NCI-H2196 (cell line): ENCODE measurements at regions not wholly inside any gene's neighbourhood (a gene's known extent, or its start where the extent isn't known, plus 50 kb on each side); places are given as distances from the start of the nearest gene placed in this dataset.

Source experiments
- DNase-seq: peaks from one replicate; lab custom pipeline; 2025; ENCODE audit not compliant: unreplicated experiment; lab: John Stamatoyannopoulos, UW

GRCh38 chr1:59220356-59220755, 76.5 kb upstream of the FGGY start:
- DNase-seq: no peak

- DNase-seq: no peak
Observed at GRCh38 chr1:59223198-59223597, 73.7 kb upstream of the FGGY start.

GRCh38 chr1:59223989-59224634, 72.8 kb upstream of the FGGY start:
- DNase-seq: no peak

GRCh38 chr1:59225594-59226316, 71.1 kb upstream of the FGGY start:
- DNase-seq: no peak

GRCh38 chr1:59229138-59229537, 67.8 kb upstream of the FGGY start:
- no peak for DNase-seq

- DNase-seq: no peak
Observed at GRCh38 chr1:59230622-59231021, 66.3 kb upstream of the FGGY start.

GRCh38 chr1:59232216-59232615, 64.7 kb upstream of the FGGY start:
- no peak for DNase-seq

GRCh38 chr1:59233444-59233843, 63.5 kb upstream of the FGGY start:
- DNase-seq: no peak

GRCh38 chr1:59236721-59237545, 60.0 kb upstream of the FGGY start:
- no peak for DNase-seq

- no peak for DNase-seq
Observed at GRCh38 chr1:59237900-59238299, 59.0 kb upstream of the FGGY start.

GRCh38 chr1:59238333-59238934, 58.5 kb upstream of the FGGY start:
- DNase-seq: no peak

- DNase-seq: no peak
Observed at GRCh38 chr1:59238993-59239392, 57.9 kb upstream of the FGGY start.

- DNase-seq: no peak
Observed at GRCh38 chr1:59241909-59242308, 55.0 kb upstream of the FGGY start.

- DNase-seq: no peak
Observed at GRCh38 chr1:59242370-59242769, 54.5 kb upstream of the FGGY start.

GRCh38 chr1:59243550-59243949, 53.3 kb upstream of the FGGY start:
- DNase-seq: peak; percentile 6

- DNase-seq: no peak
Observed at GRCh38 chr1:59243978-59244377, 52.9 kb upstream of the FGGY start.

- no peak for DNase-seq
Observed at GRCh38 chr1:59244891-59245290, 52.0 kb upstream of the FGGY start.
